CD4-positive, alpha-beta T cell treated with Interleukin-10 for 1 hour (primary cell): ENCODE measurements at regions not wholly inside any gene's neighbourhood (a gene's known extent, or its start where the extent isn't known, plus 50 kb on each side); places are given as distances from the start of the nearest gene placed in this dataset.
"Not testable (repeated sequence)": the region's sequence is repeated elsewhere in the genome, so short reads cannot be mapped to it uniquely, and the experiment has no call there.

Experiments used
- DNase-seq: peaks from one replicate; pipeline ENCODE4 v3.0.0-alpha.2; 2020

- no peak for DNase-seq
These were observed 598.1 kb downstream of the UQCRFS1 start for GRCh38 chr19:28614634-28615545.

GRCh38 chr19:28612275-28612769 lies 600.6 kb downstream of the UQCRFS1 start:
- DNase-seq = no peak

GRCh38 chr19:28611227-28611914 lies 601.6 kb downstream of the UQCRFS1 start:
- not testable (repeated sequence) for DNase-seq

GRCh38 chr19:28610731-28611130 lies 602.2 kb downstream of the UQCRFS1 start:
- no peak for DNase-seq

GRCh38 chr19:28609944-28610343 lies 603.0 kb downstream of the UQCRFS1 start:
- no peak for DNase-seq

GRCh38 chr19:28609091-28609755 lies 603.7 kb downstream of the UQCRFS1 start:
- DNase-seq = no peak

- no peak for DNase-seq
These were observed 604.7 kb downstream of the UQCRFS1 start for GRCh38 chr19:28608292-28608691.

GRCh38 chr19:28607066-28607583 lies 605.8 kb downstream of the UQCRFS1 start:
- no peak for DNase-seq

- DNase-seq = no peak
These were observed 606.5 kb downstream of the UQCRFS1 start for GRCh38 chr19:28606269-28607032.

GRCh38 chr19:28605501-28606268 lies 607.3 kb downstream of the UQCRFS1 start:
- no peak for DNase-seq

GRCh38 chr19:28603453-28603852 lies 609.5 kb downstream of the UQCRFS1 start:
- no peak for DNase-seq

- no peak for DNase-seq
These were observed 610.2 kb downstream of the UQCRFS1 start for GRCh38 chr19:28602675-28603298.

- no peak for DNase-seq
These were observed 611.1 kb downstream of the UQCRFS1 start for GRCh38 chr19:28601723-28602440.

- no peak for DNase-seq
These were observed 614.1 kb downstream of the UQCRFS1 start for GRCh38 chr19:28598861-28599260.

- no peak for DNase-seq
These were observed 616.3 kb downstream of the UQCRFS1 start for GRCh38 chr19:28596561-28597071.

GRCh38 chr19:28595722-28596480 lies 617.0 kb downstream of the UQCRFS1 start:
- DNase-seq = no peak

- no peak for DNase-seq
These were observed 618.2 kb downstream of the UQCRFS1 start for GRCh38 chr19:28594737-28595136.

- not testable (repeated sequence) for DNase-seq
These were observed 623.0 kb downstream of the UQCRFS1 start for GRCh38 chr19:28589991-28590411.

- no peak for DNase-seq
These were observed 626.5 kb downstream of the UQCRFS1 start for GRCh38 chr19:28586474-28586873.
